ENCODE measurements at regions not wholly inside any gene's neighbourhood (a gene's known extent, or its start where the extent isn't known, plus 50 kb on each side); places are given as distances from the start of the nearest gene placed in this dataset.
"Not testable (repeated sequence)": the region's sequence is repeated elsewhere in the genome, so short reads cannot be mapped to it uniquely, and the experiment has no call there.

DNA sequence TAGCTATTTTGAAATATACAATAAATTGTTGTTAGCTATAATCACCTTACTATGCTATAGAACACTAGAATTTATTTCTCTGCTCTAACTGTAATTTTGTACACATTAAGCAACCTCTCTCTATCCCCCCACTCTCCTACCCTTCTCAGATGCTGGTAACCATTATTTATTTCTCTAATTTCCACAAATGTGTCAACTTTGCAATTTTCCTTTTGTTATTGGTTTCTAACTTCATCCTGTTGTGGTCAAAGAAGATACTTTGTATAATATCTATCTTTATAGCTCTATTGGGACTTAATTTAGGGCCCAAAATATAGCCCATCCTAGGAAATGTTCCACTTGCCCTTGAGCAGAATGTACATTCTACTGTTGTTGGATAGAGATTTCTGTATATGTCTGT, 229.3 kb downstream of the SATB1 start:
- no peak overlapping the region for H3K4me3 ChIP-seq (ENCODE audit: low read depth, low read length)
- TF ChIP-seq, protein P1, sequence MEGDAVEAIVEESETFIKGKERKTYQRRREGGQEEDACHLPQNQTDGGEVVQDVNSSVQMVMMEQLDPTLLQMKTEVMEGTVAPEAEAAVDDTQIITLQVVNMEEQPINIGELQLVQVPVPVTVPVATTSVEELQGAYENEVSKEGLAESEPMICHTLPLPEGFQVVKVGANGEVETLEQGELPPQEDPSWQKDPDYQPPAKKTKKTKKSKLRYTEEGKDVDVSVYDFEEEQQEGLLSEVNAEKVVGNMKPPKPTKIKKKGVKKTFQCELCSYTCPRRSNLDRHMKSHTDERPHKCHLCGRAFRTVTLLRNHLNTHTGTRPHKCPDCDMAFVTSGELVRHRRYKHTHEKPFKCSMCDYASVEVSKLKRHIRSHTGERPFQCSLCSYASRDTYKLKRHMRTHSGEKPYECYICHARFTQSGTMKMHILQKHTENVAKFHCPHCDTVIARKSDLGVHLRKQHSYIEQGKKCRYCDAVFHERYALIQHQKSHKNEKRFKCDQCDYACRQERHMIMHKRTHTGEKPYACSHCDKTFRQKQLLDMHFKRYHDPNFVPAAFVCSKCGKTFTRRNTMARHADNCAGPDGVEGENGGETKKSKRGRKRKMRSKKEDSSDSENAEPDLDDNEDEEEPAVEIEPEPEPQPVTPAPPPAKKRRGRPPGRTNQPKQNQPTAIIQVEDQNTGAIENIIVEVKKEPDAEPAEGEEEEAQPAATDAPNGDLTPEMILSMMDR (conservative IDR thresholded peaks at IDR 0.05; ENCODE audit: low read depth, low read length): no peak
- no peak for DNase-seq (ENCODE audit: low read depth)

DNA sequence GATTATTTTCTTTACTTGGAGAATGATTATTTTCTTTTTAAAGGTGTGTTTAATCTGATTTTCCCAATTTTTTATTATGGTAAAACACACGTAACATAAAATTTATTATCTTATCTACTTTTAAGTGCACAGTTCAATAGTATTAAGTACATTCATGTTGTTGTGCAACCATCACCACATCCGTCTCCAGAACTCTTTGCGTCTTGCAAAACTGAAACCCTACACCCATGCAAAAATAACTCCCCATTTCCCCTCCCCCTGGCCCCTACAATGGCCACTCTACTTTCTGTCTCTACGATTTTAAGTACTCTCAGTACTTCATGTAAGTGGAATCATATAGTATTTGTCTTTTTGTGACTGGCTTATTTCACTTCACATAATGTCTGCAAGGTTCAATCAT, 230.7 kb downstream of the SATB1 start:
- no peak overlapping the region for H3K4me3 ChIP-seq (ENCODE audit: low read depth, low read length)
- TF ChIP-seq, protein P1 (conservative IDR thresholded peaks at IDR 0.05; ENCODE audit: low read depth, low read length): no peak

DNA sequence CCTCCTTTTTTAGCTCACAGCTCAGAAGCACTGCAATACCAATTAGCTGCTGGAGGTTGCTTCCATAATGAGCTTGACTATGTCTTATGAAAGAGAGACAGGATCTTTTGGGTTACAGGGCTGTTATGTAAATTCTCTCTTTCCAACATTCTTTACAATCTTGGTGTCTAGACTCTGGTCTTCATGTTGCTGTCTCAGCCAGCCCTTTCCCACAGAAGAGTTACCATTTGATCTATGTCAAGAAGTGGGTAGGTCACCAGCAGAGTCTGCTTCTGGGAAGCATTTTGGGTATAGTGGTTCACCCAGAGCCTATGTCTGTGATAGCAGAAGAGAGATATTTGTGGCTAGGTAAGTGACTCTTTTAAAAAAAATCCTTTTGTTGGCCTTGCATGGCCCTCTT, 234.5 kb downstream of the SATB1 start:
- H3K4me3 ChIP-seq (ENCODE audit: low read depth, low read length): no peak overlapping the region
- TF ChIP-seq, protein P1 (conservative IDR thresholded peaks at IDR 0.05; ENCODE audit: low read depth, low read length): no peak
- DNase-seq (ENCODE audit: low read depth): peak; percentile 32

More for the DNA sequence above, 230.7 kb downstream of the SATB1 start:
- DNase-seq (ENCODE audit: low read depth): peak; percentile 78

DNA sequence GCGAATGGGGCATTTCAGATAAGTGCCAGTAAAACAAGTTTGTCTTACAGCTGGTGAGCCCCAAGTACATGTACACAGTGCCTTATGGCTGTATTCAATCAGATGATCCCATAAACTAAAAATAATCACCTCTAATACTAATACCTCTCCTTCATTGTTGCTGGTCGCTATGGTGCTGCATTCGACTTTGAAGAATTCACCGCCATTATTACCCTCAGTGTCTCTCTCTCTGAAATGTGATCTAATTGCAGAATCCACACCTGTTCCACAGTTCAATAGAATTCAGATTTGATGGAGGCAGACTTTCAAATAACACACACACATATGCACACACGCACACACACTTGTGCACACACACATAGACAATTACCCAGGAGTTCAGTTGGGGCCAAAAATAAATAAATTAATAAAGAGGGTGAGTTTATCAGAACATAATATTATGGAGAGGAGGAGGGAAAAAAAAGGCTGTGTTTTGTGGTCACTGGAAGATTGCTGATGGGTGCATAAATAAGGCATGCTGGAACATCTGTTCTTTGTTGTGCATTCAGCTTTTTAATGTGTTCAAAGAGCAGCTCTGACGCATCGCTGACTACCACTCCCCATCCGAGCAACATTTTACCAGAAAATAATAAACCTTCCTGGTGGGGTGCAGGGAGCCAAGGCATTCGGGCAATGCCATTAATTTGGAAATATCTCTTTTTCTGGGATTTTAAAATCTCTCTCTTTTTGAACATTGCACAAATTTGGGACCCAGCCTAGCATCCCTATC, 235.7 kb downstream of the SATB1 start:
- TF ChIP-seq, protein P1 (conservative IDR thresholded peaks at IDR 0.05; ENCODE audit: low read depth, low read length): no peak
- no peak overlapping the region for H3K4me3 ChIP-seq (ENCODE audit: low read depth, low read length)
- peak; percentile 64 for DNase-seq (ENCODE audit: low read depth)

DNA sequence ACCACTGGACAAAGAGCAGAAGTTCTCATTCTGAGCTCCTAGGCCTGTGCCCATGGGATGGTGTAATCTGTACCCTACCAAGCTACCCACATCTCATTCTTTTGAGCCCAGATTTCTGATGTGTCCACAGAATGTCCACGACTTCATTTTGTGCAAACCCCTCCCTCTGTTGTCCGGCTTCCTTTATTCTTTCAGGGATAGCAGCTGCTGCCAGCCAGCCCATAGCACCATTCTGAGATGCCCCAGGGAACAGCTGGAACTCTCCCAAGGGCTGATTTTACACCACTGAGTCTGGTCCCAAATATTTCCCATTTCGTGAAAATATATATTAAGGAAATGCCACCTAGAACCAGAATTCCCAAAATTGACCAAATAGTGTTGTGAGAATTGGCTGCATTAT, 236.6 kb downstream of the SATB1 start:
- H3K4me3 ChIP-seq (ENCODE audit: low read depth, low read length): no peak overlapping the region
- TF ChIP-seq, protein P1 (conservative IDR thresholded peaks at IDR 0.05; ENCODE audit: low read depth, low read length): no peak
- DNase-seq (ENCODE audit: low read depth): no peak

DNA sequence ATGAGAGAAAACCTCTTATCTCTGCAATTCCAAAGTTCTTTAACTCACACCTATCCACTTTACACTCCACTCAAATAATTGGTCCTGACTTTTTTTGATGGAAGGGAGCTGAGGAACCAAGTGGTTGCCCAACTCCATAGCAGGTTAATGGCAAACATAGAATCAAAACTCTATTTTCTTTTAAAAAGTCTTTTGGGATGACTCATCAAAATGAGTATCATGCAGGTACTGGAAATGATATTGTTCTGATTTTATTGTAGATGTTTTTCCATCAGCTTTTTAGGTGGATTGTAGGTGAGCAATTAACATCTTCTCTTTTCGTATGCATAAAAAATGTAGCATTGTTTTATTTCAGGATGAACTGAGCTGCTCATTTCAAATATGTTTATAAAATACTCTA, 239.5 kb downstream of the SATB1 start:
- no peak for DNase-seq (ENCODE audit: low read depth)
- TF ChIP-seq, protein P1 (conservative IDR thresholded peaks at IDR 0.05; ENCODE audit: low read depth, low read length): no peak
- no peak overlapping the region for H3K4me3 ChIP-seq (ENCODE audit: low read depth, low read length)

DNA sequence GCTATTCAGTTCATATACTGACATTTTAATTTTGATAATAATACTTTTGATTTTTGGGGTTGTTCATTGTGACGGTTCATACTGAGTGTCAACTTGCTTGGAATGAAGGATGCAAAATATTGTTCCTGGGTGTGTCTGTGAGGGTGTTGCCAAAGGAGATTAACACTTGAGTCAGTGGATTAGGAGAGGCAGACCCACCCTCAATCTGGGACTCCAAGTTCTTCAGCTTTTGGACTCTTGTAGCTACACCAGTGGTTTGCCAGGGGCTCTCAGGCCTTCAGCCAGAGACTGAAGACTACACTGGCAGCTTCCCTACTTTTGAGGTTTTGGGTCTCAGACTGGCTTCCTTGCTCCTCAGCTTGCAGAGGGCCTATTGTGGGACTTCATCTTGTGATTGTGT, 242.2 kb downstream of the SATB1 start:
- not testable (repeated sequence) for H3K4me3 ChIP-seq (ENCODE audit: low read depth, low read length); DNase-seq (ENCODE audit: low read depth)
